H54 (cell line): ENCODE measurements at regions not wholly inside any gene's neighbourhood (a gene's known extent, or its start where the extent isn't known, plus 50 kb on each side); places are given as distances from the start of the nearest gene placed in this dataset.

Experiments used
- DNase-seq: peaks from one replicate; pipeline ENCODE4 v3.0.0; 2011; ENCODE audit warnings: low spot score, mixed read lengths; ENCODE audit not compliant: insufficient read length
- FAIRE-seq: peaks from 3 replicates; lab custom pipeline; 2011; peaks lifted over from hg19 to GRCh38; lab: Jason Lieb, UNC
- POLR2A ChIP-seq: IDR thresholded peaks from 2 replicates; pipeline ENCODE4 v1.6.1; 2011; ENCODE audit warnings: low read depth, mild to moderate bottlenecking, low read length

- no peak for DNase-seq
- FAIRE-seq = no peak
- no peak for TF ChIP-seq POLR2A
These were observed 794.0 kb downstream of the TBC1D22A start for GRCh38 chr22:47556473-47556872.

GRCh38 chr22:47553436-47553835, 791.0 kb downstream of the TBC1D22A start:
- DNase-seq = no peak
- no peak for FAIRE-seq
- TF ChIP-seq POLR2A = no peak

GRCh38 chr22:47552541-47553205, 790.2 kb downstream of the TBC1D22A start:
- DNase-seq = no peak
- TF ChIP-seq POLR2A = no peak
- FAIRE-seq = no peak

GRCh38 chr22:47552024-47552423, 789.6 kb downstream of the TBC1D22A start:
- no peak for FAIRE-seq
- no peak for DNase-seq
- TF ChIP-seq POLR2A = no peak

- no peak for TF ChIP-seq POLR2A
- DNase-seq (no peak), FAIRE-seq (no peak)
These were observed 789.0 kb downstream of the TBC1D22A start for GRCh38 chr22:47551431-47551775.

- DNase-seq (no peak), FAIRE-seq (no peak)
- no peak for TF ChIP-seq POLR2A
These were observed 788.3 kb downstream of the TBC1D22A start for GRCh38 chr22:47550524-47551430.

GRCh38 chr22:47549741-47550340, 787.4 kb downstream of the TBC1D22A start:
- TF ChIP-seq POLR2A = no peak
- FAIRE-seq (no peak), DNase-seq (no peak)

GRCh38 chr22:47548953-47549740, 786.7 kb downstream of the TBC1D22A start:
- DNase-seq = no peak
- no peak for FAIRE-seq
- TF ChIP-seq POLR2A = no peak

- no peak for FAIRE-seq
- no peak for TF ChIP-seq POLR2A
- no peak for DNase-seq
These were observed 785.6 kb downstream of the TBC1D22A start for GRCh38 chr22:47547881-47548650.

GRCh38 chr22:47547239-47547661, 784.8 kb downstream of the TBC1D22A start:
- DNase-seq (no peak), FAIRE-seq (no peak)
- TF ChIP-seq POLR2A = no peak

GRCh38 chr22:47544696-47545095, 782.2 kb downstream of the TBC1D22A start:
- DNase-seq (no peak), FAIRE-seq (no peak)
- TF ChIP-seq POLR2A = no peak

- no peak for TF ChIP-seq POLR2A
- FAIRE-seq = no peak
- DNase-seq = no peak
These were observed 781.0 kb downstream of the TBC1D22A start for GRCh38 chr22:47543447-47543846.

GRCh38 chr22:47540011-47540410, 777.6 kb downstream of the TBC1D22A start:
- DNase-seq = no peak
- TF ChIP-seq POLR2A = no peak
- FAIRE-seq = no peak
